HepG2 (cell line): ENCODE measurements at regions not wholly inside any gene's neighbourhood (a gene's known extent, or its start where the extent isn't known, plus 50 kb on each side); places are given as distances from the start of the nearest gene placed in this dataset.

Source experiments
- ATAC-seq: fragments of 200-7000 bp; cut with Tn5 transposase; 3 replicates; pipeline ENCODE4 v1.9.1; 2020; ENCODE audit warnings: mild to moderate bottlenecking, moderate library complexity
- BruUV-seq: library from RNA; stranded (reverse); fragments of 400-500 nt; replicated peaks from 2 replicates; lab custom pipeline; 2021; lab: Mats Ljungman, UMichigan
- CTCF ChIA-PET: fragments of 300-600 bp; formaldehyde crosslinking; extraction: SDS; loops from one replicate; lab custom pipeline; 2021; ENCODE audit warnings: low total read pairs, inconsistent platforms, low intra/inter-chr PET ratio; lab: Yijun Ruan, JAX
- POLR2A ChIA-PET: fragments of 350-600 bp; sonication (Branson Sonifier 250); formaldehyde crosslinking; loops from one replicate; lab custom pipeline; 2020; ENCODE audit warnings: antibody characterized with exemption, inconsistent platforms; lab: Yijun Ruan, JAX
- DNase-seq: peaks from one replicate; pipeline ENCODE4 v3.0.0-alpha.2; 2015; ENCODE audit warnings: low spot score
- FAIRE-seq: peaks from 3 replicates; lab custom pipeline; 2011; peaks lifted over from hg19 to GRCh38; lab: Jason Lieb, UNC
- H2AFZ ChIP-seq: one replicate; pipeline ENCODE4 v1.6.1; 2011; ENCODE audit warnings: low read length, inconsistent platforms
- H3K27ac ChIP-seq: fragments of 300-600 bp; 3 replicates; pipeline ENCODE4 v1.8.0; 2011; ENCODE audit warnings: mixed run types, mild to moderate bottlenecking, mixed read lengths, low read length, inconsistent platforms; ENCODE audit not compliant: insufficient read depth; ENCODE audit errors: extremely low read length
- H3K27me3 ChIP-seq, 2 experiments: fragments of 200-600 bp in 1 of 2; 2 replicates in 1 of 2; 3 replicates in 1 of 2; pipeline versions ENCODE4 v1.6.0 to v1.8.0; 2011; ENCODE audit warnings: low read length in 2 of 2, mild to moderate bottlenecking in 2 of 2, moderate library complexity in 2 of 2, inconsistent platforms in 1 of 2; ENCODE audit not compliant: insufficient read depth in 2 of 2, control insufficient read depth in 1 of 2
- H3K36me3 ChIP-seq, 2 experiments: fragments of 200-600 bp in 1 of 2; replicated peaks in 1 of 2; 2 replicates in 1 of 2; 3 replicates in 1 of 2; pipeline versions ENCODE4 v1.5.1 to v1.8.0; 2011; ENCODE audit warnings: low read length in 2 of 2, inconsistent platforms in 1 of 2; ENCODE audit not compliant: insufficient read depth in 2 of 2, control insufficient read depth in 1 of 2
- H3K4me1 ChIP-seq: 2 replicates; pipeline ENCODE4 v1.5.1; 2012; ENCODE audit warnings: low read length, inconsistent platforms; ENCODE audit not compliant: insufficient read depth
- H3K4me2 ChIP-seq: 2 replicates; pipeline ENCODE4 v1.6.0; 2011; ENCODE audit warnings: low read depth, low read length, inconsistent platforms
- H3K4me3 ChIP-seq, 3 experiments: fragments of 200-600 bp in 1 of 3; sonication (generic), shearing (Covaris generic) in 1 of 3; replicated peaks in 1 of 3; 2 replicates each; pipeline ENCODE4 v1.5.1; 2011 to 2016; ENCODE audit warnings: low read length in 3 of 3, inconsistent platforms in 2 of 3, low read depth in 2 of 3, mild to moderate bottlenecking in 2 of 3, control low read depth in 1 of 3, mixed read lengths in 1 of 3; ENCODE audit not compliant: insufficient read depth in 1 of 3
- H3K79me2 ChIP-seq: one replicate; pipeline ENCODE4 v1.6.1; 2011; ENCODE audit warnings: low read length, inconsistent platforms; ENCODE audit not compliant: insufficient read depth
- H3K9ac ChIP-seq: 2 replicates; pipeline ENCODE4 v1.6.0; 2011; ENCODE audit warnings: mild to moderate bottlenecking, low read depth, low read length, inconsistent platforms; ENCODE audit not compliant: insufficient read depth
- H3K9me3 ChIP-seq: 2 replicates; pipeline ENCODE4 v1.5.1; 2012; ENCODE audit warnings: mild to moderate bottlenecking, low read length
- H4K20me1 ChIP-seq: 2 replicates; pipeline ENCODE4 v1.6.0; 2011; ENCODE audit warnings: inconsistent platforms, mild to moderate bottlenecking, low read length, moderate library complexity; ENCODE audit not compliant: insufficient read depth
- ASH2L ChIP-seq: fragments of 300-600, 200-600 bp; sonication (generic); IDR thresholded peaks from 2 replicates; pipeline ENCODE4 v1.7.0; 2017; ENCODE audit warnings: low read depth, mild to moderate bottlenecking, moderate library complexity, mixed read lengths, low read length; ENCODE audit not compliant: insufficient read length
- ATAD3A ChIP-seq: sonication (generic); formaldehyde crosslinking; IDR thresholded peaks from 2 replicates; pipeline ENCODE4 v1.4.0; 2020; ENCODE audit warnings: missing genetic modification reagents
- EZH2 ChIP-seq: conservative IDR thresholded peaks from 2 replicates; pipeline ENCODE4 v1.6.1; 2012; ENCODE audit warnings: mild to moderate bottlenecking, low read depth, low read length, moderate library complexity
- HHEX ChIP-seq: IDR thresholded peaks from 2 replicates; pipeline ENCODE4 v1.6.1; 2016; ENCODE audit warnings: control low read depth
- IRF1 ChIP-seq: sonication (generic); formaldehyde crosslinking; IDR thresholded peaks from 2 replicates; pipeline ENCODE4 v1.4.0; 2020; ENCODE audit warnings: low read depth, mild to moderate bottlenecking, missing genetic modification reagents
- MTF1 ChIP-seq: sonication (generic); formaldehyde crosslinking; IDR thresholded peaks from 2 replicates; pipeline ENCODE4 v1.5.0; 2020; ENCODE audit warnings: missing genetic modification reagents
- MXI1 ChIP-seq: IDR thresholded peaks from 3 replicates; pipeline ENCODE4 v1.6.1; 2012; ENCODE audit warnings: low read depth, low read length, inconsistent platforms, borderline replicate concordance
- NFATC3 ChIP-seq: sonication (generic); formaldehyde crosslinking; IDR thresholded peaks from 2 replicates; pipeline ENCODE4 v1.5.1; 2020; ENCODE audit warnings: mild to moderate bottlenecking, missing genetic modification reagents
- PHF8 ChIP-seq: sonication (generic); formaldehyde crosslinking; IDR thresholded peaks from 2 replicates; pipeline ENCODE4 v1.5.0; 2020; ENCODE audit warnings: missing genetic modification reagents
- ZNF232 ChIP-seq: sonication (generic); formaldehyde crosslinking; IDR thresholded peaks from 2 replicates; pipeline ENCODE4 v1.4.0; 2020; ENCODE audit warnings: missing genetic modification reagents, borderline replicate concordance
- ZNF30 ChIP-seq: sonication (generic); formaldehyde crosslinking; IDR thresholded peaks from 2 replicates; pipeline ENCODE4 v1.5.0; 2020; ENCODE audit warnings: mild to moderate bottlenecking, missing genetic modification reagents
- ZNF367 ChIP-seq: sonication (generic); formaldehyde crosslinking; IDR thresholded peaks from 2 replicates; pipeline ENCODE4 v1.4.0; 2020; ENCODE audit warnings: missing genetic modification reagents, borderline replicate concordance
- ZNF484 ChIP-seq: sonication (generic); formaldehyde crosslinking; IDR thresholded peaks from 2 replicates; pipeline ENCODE4 v1.5.1; 2020; ENCODE audit warnings: mild to moderate bottlenecking, low read depth, missing genetic modification reagents, borderline replicate concordance
- WGBS: methylation state at CpG from one replicate; pipeline ENCODE4 v1.1.6; 2017; ENCODE audit warnings: low lambda C conversion rate; 5-methylcytosine and 5-hydroxymethylcytosine counted together
- in situ Hi-C: cut with HindIII; loops from 2 replicates; pipeline ENCODE4 v1.10.0; 2017; ENCODE audit warnings: low pct_unique_long_range_greater_than_20kb; ENCODE audit not compliant: extremely low pct_ligation_motif_present
- intact Hi-C: fragments of 100-400 bp; cut with micrococcal nuclease; formaldehyde crosslinking; loops from one replicate; pipeline ENCODE4 v1.10.0; 2022; ENCODE audit not compliant: unreplicated experiment
- TF ChIP-seq, protein P1 (sequence below): sonication (generic); formaldehyde crosslinking; IDR thresholded peaks from 2 replicates; pipeline ENCODE4 v1.4.0; 2020; ENCODE audit warnings: mild to moderate bottlenecking, missing genetic modification reagents

DNA sequence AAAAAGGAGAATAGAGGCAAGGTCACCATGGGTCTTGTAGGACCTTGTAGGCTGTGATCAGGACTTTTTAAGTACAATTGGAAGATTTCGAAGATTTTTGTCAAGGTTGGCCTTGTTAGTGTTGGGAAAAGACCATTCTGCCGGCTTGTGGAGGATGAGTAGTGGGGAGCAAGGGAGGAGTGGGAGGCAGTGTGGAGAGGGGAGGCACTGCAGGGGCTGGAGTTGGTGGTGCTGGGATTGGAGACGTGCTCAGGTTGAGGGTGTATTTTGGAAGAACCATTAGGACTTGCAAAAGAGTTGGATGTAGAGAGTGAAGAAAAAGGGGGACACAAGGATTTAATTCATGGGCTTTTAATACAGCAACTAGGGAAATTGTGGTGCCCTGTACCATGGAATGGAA is 397.1 kb downstream of the TSN start (continued):
- TF ChIP-seq NFATC3 (CRISPR knock-in tag): no peak
- TF ChIP-seq, all 625 proteins: peak for 0

DNA sequence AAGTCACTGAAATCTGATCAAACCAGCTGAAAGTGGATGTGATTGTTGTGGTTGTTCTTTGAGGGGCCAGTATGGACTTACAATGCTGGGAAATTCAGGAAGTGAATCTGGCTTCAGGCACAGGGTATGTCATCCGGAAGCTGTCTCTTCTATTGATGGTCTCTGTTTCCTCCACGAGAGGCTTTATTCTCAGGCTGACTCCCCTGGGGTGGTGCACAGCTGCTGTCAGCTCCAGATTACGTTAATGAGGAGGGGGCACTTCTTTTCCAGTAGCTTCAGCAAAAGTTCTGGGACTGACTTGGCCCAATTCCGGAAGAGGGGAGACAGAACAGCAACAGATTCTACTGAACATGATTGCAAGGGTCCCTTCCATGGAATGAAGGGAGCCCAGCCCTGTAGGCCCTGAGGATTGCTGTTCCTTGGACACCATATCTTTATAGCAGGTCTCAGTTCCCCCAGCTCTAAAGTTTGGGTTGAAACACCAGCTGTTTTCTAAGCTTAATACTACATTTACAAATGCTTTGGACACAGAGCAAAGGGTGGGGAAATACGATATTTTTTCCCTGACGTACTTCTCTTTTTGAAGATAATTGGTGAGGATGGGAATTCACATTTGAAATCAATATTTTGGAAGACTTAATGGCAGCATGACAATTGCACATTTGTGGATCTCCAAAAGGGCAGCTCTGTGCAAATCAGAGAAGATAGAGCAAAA is 400.9 kb downstream of the TSN start:
- no peak overlapping the region for H3K4me2 ChIP-seq
- no peak for ATAC-seq
- 16% methylated on average over 6 of the region's 6 CpGs for WGBS
- H3K4me3 ChIP-seq: no peak overlapping the region
- no peaks in the 10 kb centered on the region for H3K79me2 ChIP-seq
- peaks cover 3 to 25% of the 10 kb centered on the region in 2 experiments; a peak in 4 of 5 replicates for H3K27me3 ChIP-seq
- BruUV-seq: no TSS peak
- H3K27ac ChIP-seq: no peak overlapping the region
- TF ChIP-seq MTF1 (CRISPR knock-in tag) (no peak), ZNF367 (CRISPR knock-in tag) (no peak), ZNF30 (CRISPR knock-in tag) (no peak), IRF1 (no peak), ZNF232 (no peak), ASH2L (no peak), ZNF484 (CRISPR knock-in tag) (no peak), HHEX (CRISPR knock-in tag) (no peak), EZH2 (no peak), MXI1 (no peak), ATAD3A (no peak), PHF8 (CRISPR knock-in tag) (no peak)
- TF ChIP-seq, protein P1, sequence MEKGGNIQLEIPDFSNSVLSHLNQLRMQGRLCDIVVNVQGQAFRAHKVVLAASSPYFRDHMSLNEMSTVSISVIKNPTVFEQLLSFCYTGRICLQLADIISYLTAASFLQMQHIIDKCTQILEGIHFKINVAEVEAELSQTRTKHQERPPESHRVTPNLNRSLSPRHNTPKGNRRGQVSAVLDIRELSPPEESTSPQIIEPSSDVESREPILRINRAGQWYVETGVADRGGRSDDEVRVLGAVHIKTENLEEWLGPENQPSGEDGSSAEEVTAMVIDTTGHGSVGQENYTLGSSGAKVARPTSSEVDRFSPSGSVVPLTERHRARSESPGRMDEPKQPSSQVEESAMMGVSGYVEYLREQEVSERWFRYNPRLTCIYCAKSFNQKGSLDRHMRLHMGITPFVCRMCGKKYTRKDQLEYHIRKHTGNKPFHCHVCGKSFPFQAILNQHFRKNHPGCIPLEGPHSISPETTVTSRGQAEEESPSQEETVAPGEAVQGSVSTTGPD (CRISPR knock-in tag): no peak
- no peaks in the 10 kb centered on the region for H3K4me1 ChIP-seq
- H3K9ac ChIP-seq: no peak overlapping the region
- POLR2A ChIA-PET: no interaction called here
- no peaks in the 10 kb centered on the region for H3K9me3 ChIP-seq
- CTCF ChIA-PET: no interaction called here
- H4K20me1 ChIP-seq: no peaks in the 10 kb centered on the region
- no peak for DNase-seq
- FAIRE-seq: no peak
- in situ Hi-C loops (no loop called here), intact Hi-C loops (no loop called here)
- H3K36me3 ChIP-seq: no peaks in the 10 kb centered on the region
- H2AFZ ChIP-seq: no peak overlapping the region
